Superior temporal gyrus (tissue), 1 donor: ENCODE measurements at regions not wholly inside any gene's neighbourhood (a gene's known extent, or its start where the extent isn't known, plus 50 kb on each side); places are given as distances from the start of the nearest gene placed in this dataset.
"Not testable (repeated sequence)": the region's sequence is repeated elsewhere in the genome, so short reads cannot be mapped to it uniquely, and the experiment has no call there.

Experiments used
- DNase-seq: peaks from one replicate; pipeline ENCODE4 v3.0.0-alpha.2; 2016; ENCODE audit errors: extremely low spot score

GRCh38 chrX:121169099-121170035 is 122.0 kb downstream of the GLUD2 start:
- DNase-seq, result no peak

- DNase-seq, result no peak
These were observed 125.3 kb downstream of the GLUD2 start for GRCh38 chrX:121172703-121173102.

- no peak for DNase-seq
These were observed 132.6 kb downstream of the GLUD2 start for GRCh38 chrX:121179972-121180371.

- DNase-seq, result no peak
These were observed 144.4 kb downstream of the GLUD2 start for GRCh38 chrX:121191779-121192178.

- no peak for DNase-seq
These were observed 148.3 kb downstream of the GLUD2 start for GRCh38 chrX:121195719-121196118.

GRCh38 chrX:121196872-121197444 is 149.5 kb downstream of the GLUD2 start:
- not testable (repeated sequence) for DNase-seq

- DNase-seq, result no peak
These were observed 161.2 kb downstream of the GLUD2 start for GRCh38 chrX:121208563-121208962.

GRCh38 chrX:121216641-121217374 is 169.4 kb downstream of the GLUD2 start:
- DNase-seq, result no peak

GRCh38 chrX:121221322-121221977 is 174.0 kb downstream of the GLUD2 start:
- DNase-seq, result no peak

GRCh38 chrX:121227888-121228287 is 180.5 kb downstream of the GLUD2 start:
- no peak for DNase-seq

- no peak for DNase-seq
These were observed 184.4 kb downstream of the GLUD2 start for GRCh38 chrX:121231566-121232358.

GRCh38 chrX:121236040-121236439 is 188.6 kb downstream of the GLUD2 start:
- no peak for DNase-seq

GRCh38 chrX:121238093-121238492 is 190.7 kb downstream of the GLUD2 start:
- DNase-seq, result no peak

GRCh38 chrX:121244511-121244910 is 197.1 kb downstream of the GLUD2 start:
- DNase-seq, result no peak

- no peak for DNase-seq
These were observed 198.4 kb downstream of the GLUD2 start for GRCh38 chrX:121245763-121246162.

GRCh38 chrX:121254336-121254735 is 206.9 kb downstream of the GLUD2 start:
- DNase-seq, result no peak

GRCh38 chrX:121256647-121257046 is 209.2 kb downstream of the GLUD2 start:
- DNase-seq, result peak; percentile 23

GRCh38 chrX:121258545-121258944 is 211.1 kb downstream of the GLUD2 start:
- no peak for DNase-seq

- no peak for DNase-seq
These were observed 211.8 kb downstream of the GLUD2 start for GRCh38 chrX:121259170-121259569.

- DNase-seq, result no peak
These were observed 213.3 kb downstream of the GLUD2 start for GRCh38 chrX:121260596-121261240.

GRCh38 chrX:121283921-121284320 is 236.5 kb downstream of the GLUD2 start:
- no peak for DNase-seq
